ENCODE measurements at regions not wholly inside any gene's neighbourhood (a gene's known extent, or its start where the extent isn't known, plus 50 kb on each side); places are given as distances from the start of the nearest gene placed in this dataset.

DNA sequence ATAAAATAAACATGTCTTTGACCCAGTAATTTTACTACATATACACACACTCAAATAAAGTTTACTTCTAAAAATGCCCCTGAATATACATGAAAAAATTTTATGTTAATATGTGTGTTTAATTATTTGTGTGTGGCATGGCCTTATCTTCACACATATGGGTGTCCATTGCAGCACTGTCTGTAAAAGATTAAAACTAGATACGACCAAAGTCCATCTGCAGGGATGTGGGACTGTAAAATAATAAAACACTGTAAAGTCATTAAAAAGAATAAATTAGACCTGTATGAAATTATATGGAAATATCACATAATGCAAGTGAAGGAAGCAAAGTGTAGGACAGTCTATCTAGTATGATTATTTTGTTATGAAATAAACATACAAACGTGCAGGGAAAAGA lies 337.3 kb downstream of the RND3 start:
- TF ChIP-seq, protein P1, sequence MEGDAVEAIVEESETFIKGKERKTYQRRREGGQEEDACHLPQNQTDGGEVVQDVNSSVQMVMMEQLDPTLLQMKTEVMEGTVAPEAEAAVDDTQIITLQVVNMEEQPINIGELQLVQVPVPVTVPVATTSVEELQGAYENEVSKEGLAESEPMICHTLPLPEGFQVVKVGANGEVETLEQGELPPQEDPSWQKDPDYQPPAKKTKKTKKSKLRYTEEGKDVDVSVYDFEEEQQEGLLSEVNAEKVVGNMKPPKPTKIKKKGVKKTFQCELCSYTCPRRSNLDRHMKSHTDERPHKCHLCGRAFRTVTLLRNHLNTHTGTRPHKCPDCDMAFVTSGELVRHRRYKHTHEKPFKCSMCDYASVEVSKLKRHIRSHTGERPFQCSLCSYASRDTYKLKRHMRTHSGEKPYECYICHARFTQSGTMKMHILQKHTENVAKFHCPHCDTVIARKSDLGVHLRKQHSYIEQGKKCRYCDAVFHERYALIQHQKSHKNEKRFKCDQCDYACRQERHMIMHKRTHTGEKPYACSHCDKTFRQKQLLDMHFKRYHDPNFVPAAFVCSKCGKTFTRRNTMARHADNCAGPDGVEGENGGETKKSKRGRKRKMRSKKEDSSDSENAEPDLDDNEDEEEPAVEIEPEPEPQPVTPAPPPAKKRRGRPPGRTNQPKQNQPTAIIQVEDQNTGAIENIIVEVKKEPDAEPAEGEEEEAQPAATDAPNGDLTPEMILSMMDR (conservative IDR thresholded peaks at IDR 0.05; ENCODE audit: low read depth, low read length), result no peak
- TF ChIP-seq EZH2phosphoT487 (IDR thresholded peaks at IDR 0.05; ENCODE audit: borderline replicate concordance, low read length) (no peak), EZH2 (IDR thresholded peaks at IDR 0.05; ENCODE audit: low read length, unreplicated experiment) (no peak)

Measured in PC-3 (cell line).